ENCODE measurements at regions not wholly inside any gene's neighbourhood (a gene's known extent, or its start where the extent isn't known, plus 50 kb on each side); places are given as distances from the start of the nearest gene placed in this dataset.
"Not testable (repeated sequence)": the region's sequence is repeated elsewhere in the genome, so short reads cannot be mapped to it uniquely, and the experiment has no call there.

GRCh38 chr2:215784371-215784783 is 229.0 kb downstream of the MREG start:
- H3K27ac ChIP-seq: peak overlapping the region in 1 of 4 donors; percentile 36

GRCh38 chr2:215783640-215784039 is 229.7 kb downstream of the MREG start:
- not testable (repeated sequence) for H3K36me3 ChIP-seq, H3K27ac ChIP-seq, H3K4me3 ChIP-seq, H3K9me3 ChIP-seq, H3K27me3 ChIP-seq, H3K4me1 ChIP-seq, DNase-seq

More at GRCh38 chr2:215784371-215784783, 229.0 kb downstream of the MREG start:
- H3K4me3 ChIP-seq: no peak overlapping the region
- H3K27me3 ChIP-seq: no peaks in the 10 kb centered on the region
- H3K4me1 ChIP-seq: peaks cover 0 to 4% (median 0%) of the 10 kb centered on the region in 4 donors
- no peaks in the 10 kb centered on the region for H3K36me3 ChIP-seq
- no peak for DNase-seq
- H3K9me3 ChIP-seq: no peaks in the 10 kb centered on the region
- TF ChIP-seq CTCF (IDR thresholded peaks at IDR 0.05): no peak
- TF ChIP-seq POLR2A (IDR thresholded peaks at IDR 0.05): no peak

GRCh38 chr2:215782965-215783364 is 230.4 kb downstream of the MREG start:
- TF ChIP-seq POLR2A (IDR thresholded peaks at IDR 0.05) (no peak), CTCF (IDR thresholded peaks at IDR 0.05) (no peak)
- Histone ChIP-seq H3K27me3 (no peaks in the 10 kb centered on the region), H3K36me3 (no peaks in the 10 kb centered on the region), H3K4me1 (peaks cover 0 to 4% (median 0%) of the 10 kb centered on the region in 4 donors), H3K27ac (no peak overlapping the region), H3K9me3 (no peaks in the 10 kb centered on the region), H3K4me3 (no peak overlapping the region)
- no peak for DNase-seq

GRCh38 chr2:215782295-215782694 is 231.1 kb downstream of the MREG start:
- Histone ChIP-seq H3K36me3 (no peaks in the 10 kb centered on the region), H3K27me3 (no peaks in the 10 kb centered on the region), H3K27ac (no peak overlapping the region), H3K4me3 (no peak overlapping the region), H3K4me1 (peaks cover 0 to 4% (median 0%) of the 10 kb centered on the region in 4 donors), H3K9me3 (no peaks in the 10 kb centered on the region)
- no peak for DNase-seq
- TF ChIP-seq CTCF (IDR thresholded peaks at IDR 0.05): no peak
- no peak for TF ChIP-seq POLR2A (IDR thresholded peaks at IDR 0.05)

GRCh38 chr2:215780907-215781685 is 232.3 kb downstream of the MREG start:
- no peak for TF ChIP-seq POLR2A (IDR thresholded peaks at IDR 0.05)
- TF ChIP-seq CTCF (IDR thresholded peaks at IDR 0.05): no peak
- Histone ChIP-seq H3K27me3 (no peaks in the 10 kb centered on the region), H3K4me3 (no peak overlapping the region), H3K4me1 (peaks cover 0 to 4% (median 0%) of the 10 kb centered on the region in 4 donors), H3K9me3 (no peaks in the 10 kb centered on the region), H3K36me3 (no peaks in the 10 kb centered on the region), H3K27ac (no peak overlapping the region)
- no peak for DNase-seq

GRCh38 chr2:215780313-215780712 is 233.0 kb downstream of the MREG start:
- no peaks in the 10 kb centered on the region for H3K36me3 ChIP-seq
- no peak for DNase-seq
- no peak overlapping the region for H3K4me3 ChIP-seq
- no peak overlapping the region for H3K27ac ChIP-seq
- H3K9me3 ChIP-seq: no peaks in the 10 kb centered on the region
- TF ChIP-seq CTCF (IDR thresholded peaks at IDR 0.05) (no peak), POLR2A (IDR thresholded peaks at IDR 0.05) (no peak)
- H3K27me3 ChIP-seq: no peaks in the 10 kb centered on the region
- H3K4me1 ChIP-seq: peaks cover 0 to 4% (median 0%) of the 10 kb centered on the region in 4 donors
